ENCODE measurements at regions not wholly inside any gene's neighbourhood (a gene's known extent, or its start where the extent isn't known, plus 50 kb on each side); places are given as distances from the start of the nearest gene placed in this dataset.
A peak's percentile ranks its signal among the peaks of the same experiment; 100 is the strongest.

DNA sequence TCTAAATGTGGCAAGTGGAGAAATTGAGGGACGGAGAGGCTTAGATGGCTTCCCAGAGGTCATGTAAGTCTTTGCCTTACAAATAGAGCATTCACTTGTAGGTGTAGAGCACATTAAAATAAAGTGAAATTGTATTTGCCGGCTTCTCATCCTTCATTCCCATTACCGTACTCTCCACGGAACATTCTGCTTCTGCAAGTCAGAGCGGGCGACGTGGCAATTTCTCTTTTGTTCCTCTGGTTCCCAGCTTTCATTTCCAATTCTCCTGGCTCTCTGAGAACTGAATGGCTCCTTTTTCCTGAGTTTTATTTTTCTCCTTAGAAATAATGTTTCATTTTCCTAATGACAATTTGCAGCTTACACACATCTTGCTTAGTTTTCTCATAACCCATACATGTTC is 51.3 kb upstream of the PFKP start:
- DNase-seq, result no peak

GRCh38 chr10:3014968-3015367 is 52.4 kb upstream of the PFKP start:
- DNase-seq, result no peak

DNA sequence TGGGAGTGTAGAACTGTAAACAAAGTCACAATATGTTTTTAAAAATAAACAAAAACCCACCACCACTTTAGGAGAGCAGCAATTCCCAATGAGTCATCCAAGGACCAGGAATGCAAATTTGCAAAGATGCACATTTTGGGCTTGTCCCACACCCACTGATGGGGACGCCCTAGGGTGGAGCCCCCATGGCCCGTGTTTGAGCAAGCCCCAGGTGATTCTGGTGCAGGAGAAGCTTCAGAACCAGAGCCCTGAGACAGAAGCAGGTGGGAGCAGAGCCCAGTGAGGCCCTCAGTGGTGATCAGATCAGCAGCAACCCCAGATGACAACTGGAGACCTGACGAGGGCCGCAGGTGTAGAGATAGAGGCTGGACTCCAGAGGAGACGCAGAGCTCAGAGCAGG is 55.1 kb upstream of the PFKP start:
- DNase-seq, result no peak

GRCh38 chr10:3010816-3011460 is 56.4 kb upstream of the PFKP start:
- DNase-seq, result no peak

DNA sequence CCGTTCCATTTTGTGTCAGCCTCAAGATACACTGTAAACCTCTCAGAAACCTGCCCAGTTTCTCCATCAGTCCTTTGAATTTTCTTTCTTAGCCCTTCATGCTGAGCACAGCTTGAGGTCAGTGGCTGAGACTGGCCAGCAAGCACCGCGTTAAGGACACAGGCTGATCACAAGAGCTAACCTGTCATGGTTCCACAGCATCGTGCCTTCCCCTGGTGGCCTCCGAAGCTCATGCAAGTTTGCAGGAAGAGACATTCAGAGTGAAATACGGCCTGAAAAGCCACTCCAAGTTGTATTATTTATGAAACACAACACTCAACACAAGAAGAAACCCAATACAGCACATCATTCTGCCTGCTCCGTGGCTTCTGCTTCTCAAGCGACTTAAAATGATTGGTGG is 57.0 kb upstream of the PFKP start:
- no peak for DNase-seq

DNA sequence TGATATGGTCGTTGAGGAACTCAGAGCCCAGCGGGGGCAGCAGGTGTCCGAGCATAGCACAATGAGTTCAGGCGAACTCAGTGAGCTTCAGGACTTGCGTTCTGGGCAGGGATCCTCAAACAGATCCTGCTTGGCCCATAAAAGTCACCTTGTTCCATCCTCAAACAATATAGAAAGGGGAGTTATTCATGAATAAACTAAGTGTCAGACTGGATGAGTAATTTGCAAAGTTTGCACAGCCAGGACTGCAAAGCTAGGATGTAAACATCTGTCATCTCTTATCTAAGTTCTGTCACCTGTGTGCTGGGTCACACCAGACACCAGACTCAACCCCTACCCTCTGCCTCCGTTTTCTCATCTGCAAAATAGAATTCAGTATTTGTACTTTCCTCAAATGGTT is 58.0 kb upstream of the PFKP start:
- no peak for DNase-seq

DNA sequence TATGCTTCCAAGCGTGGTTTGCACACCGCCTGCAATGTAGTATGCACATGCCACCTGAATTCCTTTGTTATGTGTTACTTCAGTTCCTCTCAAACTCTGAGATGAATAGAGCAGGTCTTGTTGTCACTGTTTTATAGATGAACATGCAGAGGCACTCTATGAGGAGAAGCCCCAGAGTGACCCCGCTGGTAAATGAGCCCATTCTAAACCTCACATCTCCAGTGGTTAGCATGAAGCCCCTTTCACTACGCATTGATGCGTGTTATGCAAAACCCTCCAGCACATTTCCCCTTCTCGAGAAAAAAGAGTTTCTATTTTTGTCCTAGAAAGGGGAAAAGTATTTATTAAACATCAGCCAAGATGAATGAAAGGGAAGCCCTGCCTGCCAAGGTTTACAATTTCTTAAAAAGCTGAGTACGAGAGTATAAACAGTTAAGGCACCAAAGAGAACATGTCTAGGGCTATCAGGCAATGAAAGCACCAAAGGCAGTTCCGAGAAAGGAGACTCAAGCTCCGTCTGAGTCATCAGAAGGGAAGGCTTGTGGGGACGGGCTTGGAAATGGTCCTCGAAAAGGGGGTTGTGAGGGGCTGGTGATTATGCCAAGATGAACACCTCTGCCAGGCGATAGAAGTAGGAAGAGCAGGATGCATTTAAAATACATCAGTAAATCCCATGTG is 58.7 kb upstream of the PFKP start:
- no peak for DNase-seq

GRCh38 chr10:3006607-3007006 is 60.7 kb upstream of the PFKP start:
- DNase-seq, result no peak

- no peak for DNase-seq
Measured at GRCh38 chr10:3006093-3006492, 61.3 kb upstream of the PFKP start.

DNA sequence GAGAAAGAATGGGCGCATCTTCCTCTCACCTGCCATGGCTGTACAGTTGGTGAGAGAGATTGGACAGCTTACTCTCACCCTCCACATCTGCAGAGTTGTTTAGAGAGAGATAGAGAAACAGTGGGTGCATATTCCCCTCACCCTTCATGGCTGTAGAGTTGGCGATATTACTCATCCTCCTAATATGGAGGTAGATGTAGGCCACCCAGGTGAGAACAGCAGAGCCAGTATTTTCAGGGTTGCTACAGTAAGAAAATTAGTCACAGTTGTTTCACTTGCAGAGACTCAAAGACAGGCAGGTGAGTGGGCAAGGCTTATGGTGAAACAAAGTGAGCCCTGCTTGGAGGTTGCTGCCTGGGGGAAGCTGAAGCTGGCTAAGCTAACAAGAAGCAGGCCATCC is 65.0 kb upstream of the PFKP start:
- DNase-seq, result no peak

GRCh38 chr10:3000048-3000447 is 67.3 kb upstream of the PFKP start:
- no peak for DNase-seq

GRCh38 chr10:2994221-2994961 is 73.0 kb upstream of the PFKP start:
- no peak for DNase-seq

DNA sequence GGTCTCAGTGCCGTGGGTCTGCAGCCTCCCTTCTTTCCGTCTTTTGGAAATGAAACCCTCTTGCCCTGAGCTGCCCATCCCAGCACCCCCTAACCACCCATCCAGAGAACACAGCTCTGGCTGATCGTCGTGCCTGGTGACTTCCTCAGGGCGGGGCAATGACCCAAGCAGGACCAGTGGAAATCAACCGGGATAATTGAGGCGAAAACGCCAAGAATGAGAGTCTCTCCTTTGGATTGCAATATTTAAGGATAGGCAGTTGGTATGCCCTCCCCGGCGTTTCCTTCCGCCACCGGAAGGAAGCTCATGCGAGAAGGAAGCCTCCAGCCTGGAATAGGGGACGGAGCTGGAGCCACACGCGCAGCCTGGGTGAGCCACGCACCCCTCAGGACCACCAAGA is 73.7 kb upstream of the PFKP start:
- no peak for DNase-seq

GRCh38 chr10:2992401-2993198 is 74.7 kb upstream of the PFKP start:
- DNase-seq, result no peak

GRCh38 chr10:2990764-2991163 is 76.6 kb upstream of the PFKP start:
- no peak for DNase-seq

- no peak for DNase-seq
Measured at GRCh38 chr10:2989292-2989947, 77.9 kb upstream of the PFKP start.

- DNase-seq, result no peak
Measured at GRCh38 chr10:2987185-2987768, 80.1 kb upstream of the PFKP start.

DNA sequence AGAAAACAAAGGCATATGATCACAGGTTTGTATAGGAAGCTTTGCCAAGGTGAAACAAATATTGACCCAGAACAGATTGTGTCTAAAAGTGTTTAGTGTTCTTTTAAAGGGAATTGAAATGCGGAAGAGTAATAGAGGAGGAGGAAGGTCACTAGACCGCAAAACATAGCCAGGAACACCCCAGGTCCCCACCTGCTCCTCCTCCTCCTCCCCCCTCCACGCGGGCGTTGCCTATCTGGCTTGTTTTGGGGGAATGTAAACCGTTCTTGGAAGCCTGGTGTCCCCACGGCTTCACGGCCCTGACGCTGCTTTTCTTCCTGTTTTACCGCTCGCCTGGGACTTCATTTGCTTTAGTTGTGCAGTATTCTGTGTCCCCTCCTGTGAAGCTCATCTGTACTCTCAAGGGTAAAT is 81.0 kb upstream of the PFKP start:
- DNase-seq, result peak; percentile 50

GRCh38 chr10:2985729-2986232 is 81.6 kb upstream of the PFKP start:
- peak; percentile 42 for DNase-seq

DNA sequence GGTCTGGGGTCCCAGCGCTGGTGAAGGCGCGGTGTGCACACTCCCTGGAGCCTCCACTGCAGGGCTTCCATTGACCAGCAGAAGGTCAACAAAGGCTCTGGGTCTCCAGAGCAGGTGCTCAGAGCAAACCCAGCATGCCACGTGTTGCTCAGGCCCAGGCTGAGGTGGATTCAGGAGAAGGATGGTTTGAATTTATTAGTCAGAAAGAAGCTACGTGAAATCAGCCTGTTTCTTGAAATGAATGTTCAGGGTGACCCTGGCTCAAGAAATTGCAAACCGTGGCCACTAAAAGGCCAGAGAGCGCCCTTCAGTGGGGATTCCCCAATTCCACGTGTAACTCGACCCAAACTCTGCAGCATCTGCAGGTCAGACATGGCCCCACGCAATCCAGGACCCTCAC is 82.7 kb upstream of the PFKP start:
- DNase-seq, result no peak

DNA sequence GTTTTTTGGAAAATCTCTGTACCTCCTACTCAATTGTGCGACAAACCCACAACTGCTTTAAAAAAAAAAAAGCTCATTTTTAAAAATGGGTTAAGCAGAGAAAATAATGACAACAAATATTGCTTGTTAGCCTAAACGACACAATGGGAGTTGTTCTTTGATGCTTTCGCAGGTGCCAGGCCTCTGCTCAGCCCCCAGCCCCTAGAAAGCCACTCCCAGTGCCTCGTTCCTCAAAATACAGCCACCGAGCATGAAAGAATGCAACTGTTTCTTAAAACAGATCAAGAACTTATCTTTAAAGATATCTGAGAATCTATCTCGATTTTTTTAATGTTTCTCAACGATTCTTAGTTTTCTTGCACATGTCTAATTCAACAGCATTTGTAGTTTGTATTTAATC is 85.2 kb upstream of the PFKP start:
- DNase-seq, result no peak

DNA sequence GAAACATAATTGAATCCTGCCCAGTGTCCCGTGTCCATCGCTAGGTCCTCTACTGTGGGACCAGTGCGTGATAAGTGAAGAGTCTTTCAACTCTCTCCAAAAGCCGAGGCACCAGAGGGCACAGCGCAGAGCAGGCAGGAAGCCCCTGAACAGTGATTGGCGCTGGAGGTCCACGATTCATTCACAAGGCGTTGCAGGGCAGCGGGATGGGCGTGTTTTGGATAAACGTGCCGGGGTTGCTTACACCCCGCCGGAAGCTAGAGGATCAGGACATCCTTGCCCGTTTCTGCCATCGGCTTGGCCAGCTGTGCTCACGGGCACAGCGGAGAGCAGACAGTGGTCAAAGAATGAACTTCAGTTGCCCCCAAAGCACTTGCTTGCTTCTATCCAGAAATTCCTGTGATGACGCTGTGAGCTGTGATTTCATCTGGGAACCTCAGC is 86.0 kb upstream of the PFKP start:
- DNase-seq, result no peak
